GM18499 (cell line): ENCODE measurements at regions not wholly inside any gene's neighbourhood (a gene's known extent, or its start where the extent isn't known, plus 50 kb on each side); places are given as distances from the start of the nearest gene placed in this dataset.
"Not testable (repeated sequence)": the region's sequence is repeated elsewhere in the genome, so short reads cannot be mapped to it uniquely, and the experiment has no call there.

Experiments used
- ATAC-seq: cut with Tn5 transposase; IDR thresholded peaks from one replicate; pipeline ENCODE4 v1.9.1; 2021; ENCODE audit warnings: moderate number of reproducible peaks; ENCODE audit not compliant: insufficient read depth, unreplicated experiment

GRCh38 chrX:123788193-123788592 lies 55.3 kb upstream of the THOC2 start:
- ATAC-seq = not testable (repeated sequence)

- ATAC-seq = no peak
Observed at GRCh38 chrX:123788744-123789143, 55.9 kb upstream of the THOC2 start.

- no peak for ATAC-seq
Observed at GRCh38 chrX:123797543-123798447, 62.1 kb upstream of the XIAP start.

DNA sequence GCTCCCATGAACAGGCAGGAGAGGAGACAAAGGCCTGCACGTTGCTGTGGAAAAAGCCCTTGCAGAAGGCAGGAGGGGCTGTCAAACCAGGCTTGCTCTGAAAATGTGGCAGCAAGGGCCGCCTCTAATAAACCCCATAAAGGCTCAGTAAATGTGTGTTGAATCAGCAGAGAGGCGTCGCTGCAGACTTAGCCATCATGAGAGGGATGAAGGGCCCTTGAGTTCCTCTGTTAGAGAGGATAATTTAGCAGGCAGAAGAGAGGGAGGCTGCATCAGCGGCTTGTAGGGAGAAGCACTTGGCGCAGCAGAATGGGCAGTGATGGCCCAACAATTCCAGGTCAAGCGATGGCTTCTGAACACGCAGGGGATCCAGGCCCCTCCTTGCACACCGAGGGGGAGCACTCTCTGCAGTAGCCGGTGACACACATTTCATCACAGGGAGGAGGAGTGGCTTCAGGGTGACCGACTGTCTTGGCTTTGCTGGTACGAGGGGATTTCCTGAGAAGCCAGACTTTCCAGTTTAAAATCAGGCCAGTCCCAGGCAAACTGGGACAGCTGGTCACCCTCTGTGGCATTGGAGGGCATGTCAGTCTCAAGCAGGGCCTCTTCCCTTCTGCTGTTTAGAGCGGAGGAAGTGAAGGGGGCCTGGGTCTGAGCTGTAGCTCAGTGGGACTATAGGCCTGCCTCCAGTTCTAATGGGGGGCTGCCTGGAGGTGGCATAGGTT lies 61.0 kb upstream of the XIAP start:
- ATAC-seq = not testable (repeated sequence)

GRCh38 chrX:123801901-123802300 lies 58.0 kb upstream of the XIAP start:
- ATAC-seq = no peak

DNA sequence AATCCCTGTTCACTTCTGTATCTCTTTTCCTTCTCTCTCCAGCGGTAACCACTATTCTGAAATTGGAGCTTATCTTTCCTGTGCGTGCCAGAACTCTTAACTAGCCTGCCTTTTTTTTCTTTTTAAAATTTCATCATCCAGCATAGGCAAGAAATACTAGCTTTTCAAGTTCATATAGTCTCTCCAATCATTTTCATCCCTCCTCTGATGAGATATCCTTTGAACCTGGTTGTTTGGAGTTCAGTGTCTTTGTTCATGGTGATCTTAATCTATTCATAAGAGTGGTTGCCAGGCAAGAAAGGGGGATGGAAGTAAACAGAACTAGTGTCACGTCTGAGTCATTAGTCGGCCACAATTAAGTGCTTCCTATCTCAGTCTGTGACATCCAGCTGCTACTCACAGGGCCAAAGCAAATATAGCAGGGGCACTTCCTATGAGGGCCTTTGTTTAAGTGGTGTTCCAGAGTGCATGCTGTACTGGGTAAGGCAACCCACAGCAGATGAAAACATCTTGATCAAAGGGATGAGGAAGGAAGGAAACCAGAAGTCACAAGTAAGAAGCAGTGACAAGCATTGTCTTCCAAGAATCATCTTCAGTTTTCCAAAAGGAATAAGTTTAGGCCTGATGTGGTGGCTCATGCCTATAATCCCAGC lies 56.4 kb upstream of the XIAP start:
- peak; percentile 50 for ATAC-seq

- not testable (repeated sequence) for ATAC-seq
Observed at GRCh38 chrX:123803984-123804365, 55.9 kb upstream of the XIAP start.

DNA sequence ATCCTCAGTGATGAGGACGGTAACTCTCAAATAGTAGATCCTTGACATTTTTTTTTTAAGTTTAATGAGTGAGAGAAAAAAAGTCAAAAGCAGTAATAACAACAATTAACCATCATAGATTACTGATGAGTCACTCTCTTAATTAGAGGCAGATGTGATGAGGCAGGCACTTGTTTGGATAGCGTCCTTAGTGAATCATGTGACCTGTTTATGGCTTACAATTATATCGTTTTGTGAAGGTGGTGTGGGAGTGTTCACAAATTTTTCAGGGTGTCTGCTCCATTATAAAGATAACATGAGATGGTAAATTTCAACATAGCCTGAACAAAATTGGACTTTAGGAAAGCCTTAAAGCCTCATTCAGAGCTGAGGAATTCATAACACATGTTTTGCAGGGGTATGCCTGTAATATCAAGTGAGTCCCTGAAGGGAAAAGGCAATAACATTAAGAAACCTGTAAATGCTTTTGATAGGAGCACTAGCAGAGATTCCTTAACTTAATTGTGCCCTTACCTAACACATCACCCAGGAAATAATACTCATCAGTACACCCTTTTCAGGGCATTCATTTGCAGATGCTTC lies 51.9 kb upstream of the XIAP start:
- ATAC-seq = no peak

- ATAC-seq = no peak
Observed at GRCh38 chrX:123809854-123810375, 49.9 kb upstream of the XIAP start.
